Renal cortex interstitium (tissue), 11 donors: ENCODE measurements at regions not wholly inside any gene's neighbourhood (a gene's known extent, or its start where the extent isn't known, plus 50 kb on each side); places are given as distances from the start of the nearest gene placed in this dataset.
"Not testable (repeated sequence)": the region's sequence is repeated elsewhere in the genome, so short reads cannot be mapped to it uniquely, and the experiment has no call there.

Source experiments
- DNase-seq, 11 donors: peaks; one replicate each; pipeline ENCODE4 v3.0.0-alpha.2; 2013; ENCODE audit warnings: low read depth in 9 of 11, low spot score in 4 of 11; ENCODE audit errors: extremely low read depth in 1 of 11

DNA sequence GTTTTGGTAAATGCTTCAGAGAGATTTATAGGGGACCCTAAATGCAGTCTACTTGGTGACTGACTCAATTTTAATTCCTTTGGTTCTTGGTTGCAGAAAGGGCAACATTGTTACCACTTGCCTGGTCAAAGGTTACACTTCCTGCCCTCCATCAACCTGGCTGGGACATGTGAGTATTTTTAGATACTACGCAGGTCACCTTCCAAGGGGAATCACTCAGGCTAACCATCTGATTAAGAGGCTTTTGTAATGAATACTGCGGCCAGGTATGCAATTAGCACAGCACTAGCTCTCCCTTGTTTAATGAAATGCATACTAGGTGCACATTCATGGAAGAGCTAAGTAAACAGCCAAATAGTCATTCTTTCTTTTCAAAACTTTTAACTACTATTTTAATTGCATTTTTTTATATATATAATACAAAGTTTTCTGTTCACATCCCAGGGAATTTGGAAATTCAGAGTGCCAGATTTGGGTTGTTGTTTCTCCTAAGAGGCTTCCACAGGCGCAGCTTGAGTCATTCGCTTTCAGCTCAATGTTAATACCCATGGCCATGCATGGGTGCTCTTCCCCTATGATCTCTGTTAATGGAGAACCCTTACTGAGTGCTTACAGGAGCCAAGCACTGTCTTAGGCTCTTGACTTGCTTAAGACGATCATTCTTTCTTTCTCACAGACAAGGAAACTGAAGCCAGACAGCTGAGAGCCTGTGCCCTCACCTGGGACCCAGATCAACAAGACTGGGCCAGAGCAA is 152.2 kb downstream of the MTX2 start:
- DNase-seq: peak in 6 of 11 donors; percentile 43 to 81 (median 70)

GRCh38 chr2:176423819-176424218 is 154.6 kb downstream of the MTX2 start:
- DNase-seq: no peak

DNA sequence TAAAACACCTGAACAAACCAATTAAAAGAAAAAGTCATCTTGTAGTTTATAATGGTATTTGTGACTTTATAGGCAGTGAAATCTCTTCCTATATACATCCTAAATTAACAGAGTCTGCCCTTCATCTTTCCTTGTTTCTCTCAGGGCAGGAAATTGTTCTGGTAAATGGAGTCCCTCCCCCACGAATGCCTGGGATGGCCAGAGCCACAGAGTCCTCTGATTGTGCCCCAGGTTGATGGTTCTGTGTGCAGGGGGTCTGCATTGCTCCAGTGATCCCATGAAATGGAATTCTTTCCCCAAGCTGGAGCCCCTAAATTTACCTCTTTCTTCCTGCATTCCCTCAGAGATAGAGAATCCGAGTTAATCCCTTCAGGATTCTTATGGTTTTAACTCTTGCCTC is 155.5 kb downstream of the MTX2 start:
- no peak for DNase-seq

- no peak for DNase-seq
Observed at GRCh38 chr2:176427549-176427948, 158.3 kb downstream of the MTX2 start.

GRCh38 chr2:176428944-176429469 is 159.8 kb downstream of the MTX2 start:
- not testable (repeated sequence) for DNase-seq

- no peak for DNase-seq
Observed at GRCh38 chr2:176432434-176432833, 163.2 kb downstream of the MTX2 start.

GRCh38 chr2:176435729-176436128 is 166.5 kb downstream of the MTX2 start:
- peak in 6 of 11 donors; percentile 36 to 73 (median 58) for DNase-seq

DNA sequence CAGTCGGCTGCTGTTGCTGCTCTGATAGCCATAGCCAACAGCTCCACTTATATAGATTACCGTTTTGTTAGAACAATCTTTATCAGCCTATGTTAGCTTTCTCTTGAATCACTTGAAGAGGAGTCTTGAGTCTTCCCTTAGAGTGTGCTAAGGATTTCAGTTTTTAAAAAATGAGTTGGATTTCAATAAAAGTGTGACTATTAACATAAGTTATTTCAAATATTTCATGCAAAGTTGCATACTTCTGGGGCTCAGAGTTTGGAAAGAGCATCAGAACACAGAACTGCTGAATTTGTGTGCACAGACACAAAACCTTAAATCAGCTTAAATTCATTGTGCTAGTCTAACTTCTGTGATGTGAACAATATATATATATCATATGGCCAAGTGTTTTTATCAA is 174.7 kb downstream of the MTX2 start:
- DNase-seq: no peak

DNA sequence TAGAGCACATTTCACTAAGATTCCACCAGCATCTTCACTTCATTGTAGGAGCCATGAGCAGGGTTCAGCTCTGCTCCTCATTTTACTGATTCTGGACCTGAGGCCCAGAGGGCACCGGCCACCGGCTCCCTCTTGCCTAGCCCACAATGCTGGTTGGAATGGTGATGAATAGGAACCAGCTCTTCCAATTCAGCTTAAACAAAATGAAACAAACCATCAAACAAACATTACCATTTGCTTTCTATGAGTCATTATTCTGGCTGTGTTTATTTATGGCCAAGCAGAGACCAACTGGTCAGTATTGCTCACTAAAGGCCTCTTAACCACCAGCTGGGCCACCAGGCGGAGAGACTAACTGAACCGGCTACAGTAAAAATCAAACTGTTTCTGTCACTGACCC is 176.7 kb downstream of the MTX2 start:
- DNase-seq: no peak

- DNase-seq: no peak
Observed at GRCh38 chr2:176446718-176447414, 177.6 kb downstream of the MTX2 start.

DNA sequence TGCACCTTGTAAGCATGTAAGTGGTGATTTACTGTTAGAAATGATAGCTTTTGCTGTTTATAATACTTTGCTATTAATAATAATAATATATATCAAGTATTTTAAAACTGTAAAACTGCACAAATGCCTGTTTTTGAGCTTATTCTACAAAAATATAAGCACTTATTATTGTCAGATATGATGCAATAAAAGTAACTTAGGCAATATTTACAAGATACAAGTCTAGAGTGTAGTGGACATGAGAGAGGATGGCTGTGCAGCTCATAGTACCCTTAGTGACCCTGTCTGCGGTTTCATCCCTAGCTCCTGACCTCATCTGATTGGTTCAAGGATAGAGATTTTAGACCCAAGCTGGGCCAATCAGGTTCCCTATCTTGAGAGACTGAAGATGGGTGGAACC is 178.4 kb downstream of the MTX2 start:
- DNase-seq: no peak

- no peak for DNase-seq
Observed at GRCh38 chr2:176449852-176450251, 180.6 kb downstream of the MTX2 start.

GRCh38 chr2:176453784-176454183 is 184.5 kb downstream of the MTX2 start:
- DNase-seq: no peak

- peak; percentile 77 to 90 (median 85) for DNase-seq
Observed at GRCh38 chr2:176454893-176455815, 185.9 kb downstream of the MTX2 start.

DNA sequence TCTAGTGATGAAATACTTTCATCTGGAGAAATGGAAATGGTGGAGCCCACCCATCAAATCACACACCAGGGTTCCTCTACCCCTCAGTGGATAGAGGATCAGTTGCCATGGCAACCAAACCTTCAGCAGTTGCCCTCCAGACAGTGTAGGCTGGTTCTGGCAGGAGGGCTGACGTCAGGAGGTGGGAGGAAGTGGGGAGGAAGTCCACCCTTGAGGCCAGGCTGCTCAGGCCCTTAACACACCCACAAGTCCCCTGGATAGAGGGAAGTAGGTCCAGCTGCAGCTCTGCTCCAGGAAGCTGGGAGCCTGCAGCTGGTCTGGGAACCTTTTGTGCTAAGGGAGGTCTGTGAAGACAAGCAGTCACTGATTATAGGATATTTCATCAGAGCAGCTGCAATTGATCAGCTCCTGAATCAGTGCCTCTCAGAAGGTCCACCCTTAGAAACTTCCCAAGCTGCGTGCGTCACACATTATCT is 186.6 kb downstream of the MTX2 start:
- peak in 5 of 11 donors; percentile 25 to 49 (median 43) for DNase-seq

GRCh38 chr2:176457481-176457880 is 188.2 kb downstream of the MTX2 start:
- DNase-seq: no peak

DNA sequence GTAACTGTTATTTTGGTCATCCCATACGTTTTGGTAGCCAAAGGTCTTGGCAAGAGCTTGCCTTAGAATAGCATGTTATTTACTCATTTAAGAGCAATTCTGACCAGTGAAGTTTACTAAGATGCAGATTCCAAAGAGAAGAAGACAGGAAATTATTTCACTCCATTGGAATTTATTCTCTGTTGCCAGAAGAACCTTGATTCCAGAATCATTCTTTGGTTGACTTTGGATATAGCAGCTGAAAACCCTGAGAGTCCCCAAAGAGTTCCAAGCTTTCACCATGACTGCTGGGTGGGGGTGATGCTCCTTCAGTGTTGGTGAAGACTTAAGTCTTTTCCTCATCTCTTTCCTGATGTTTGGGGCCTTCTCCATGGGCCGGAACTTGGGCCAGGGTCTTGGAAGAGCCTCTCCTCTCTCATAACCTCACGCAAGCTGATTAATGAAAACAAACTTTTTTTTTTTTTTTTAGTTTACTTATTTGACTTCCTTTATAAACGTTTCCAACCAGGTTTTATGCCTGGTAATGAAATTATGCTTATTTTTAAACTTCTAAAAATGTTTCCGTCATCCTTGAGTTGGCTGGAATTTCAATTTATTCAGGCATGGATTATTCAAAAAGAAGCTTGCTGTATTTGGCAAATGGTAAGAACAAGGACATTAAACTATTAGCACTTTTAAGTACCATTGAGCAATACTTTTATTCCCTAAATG is 192.0 kb downstream of the MTX2 start:
- DNase-seq: no peak

- DNase-seq: no peak
Observed at GRCh38 chr2:176461809-176462670, 192.8 kb downstream of the MTX2 start.
